Lung (tissue), 11 donors: ENCODE measurements at regions not wholly inside any gene's neighbourhood (a gene's known extent, or its start where the extent isn't known, plus 50 kb on each side); places are given as distances from the start of the nearest gene placed in this dataset.

Experiments
- ATAC-seq: fragments of 200-7000 bp; cut with Tn5 transposase; one replicate; pipeline ENCODE4 v1.9.1; 2020; ENCODE audit warnings: moderate number of reproducible peaks; ENCODE audit not compliant: insufficient read depth, low FRiP score
- DNase-seq, 3 donors: peaks; one replicate each; pipeline ENCODE4 v3.0.0-alpha.2; 2013 to 2017
- H3K27ac ChIP-seq, 2 donors: one replicate each; pipeline ENCODE4 v1.5.1; 2013; ENCODE audit warnings: mild to moderate bottlenecking in 2 of 2, moderate library complexity in 2 of 2, control low read depth in 1 of 2, inconsistent platforms in 1 of 2, low read depth in 1 of 2, low read length in 1 of 2
- H3K27me3 ChIP-seq, 3 donors: one replicate each; pipeline ENCODE4 v1.5.1; 2013; ENCODE audit warnings: low read length in 2 of 3; ENCODE audit not compliant: control insufficient read depth in 3 of 3, insufficient read depth in 3 of 3
- H3K36me3 ChIP-seq, 4 donors: one replicate each; pipeline ENCODE4 v1.5.1; 2013; ENCODE audit warnings: low read length in 4 of 4, mild to moderate bottlenecking in 1 of 4, moderate library complexity in 1 of 4; ENCODE audit not compliant: control insufficient read depth in 4 of 4, insufficient read depth in 4 of 4
- H3K4me1 ChIP-seq, 5 donors: one replicate each; pipeline ENCODE4 v1.5.1; 2013; ENCODE audit warnings: low read length in 5 of 5, mild to moderate bottlenecking in 2 of 5, moderate library complexity in 1 of 5; ENCODE audit not compliant: control insufficient read depth in 5 of 5, insufficient read depth in 5 of 5
- H3K4me3 ChIP-seq: one replicate; pipeline ENCODE4 v1.5.1; 2013; ENCODE audit warnings: mild to moderate bottlenecking, control low read depth, moderate library complexity
- H3K9ac ChIP-seq, 2 donors: one replicate each; pipeline ENCODE4 v1.5.1; 2013; ENCODE audit warnings: low read length in 2 of 2, control low read depth in 1 of 2; ENCODE audit not compliant: insufficient read depth in 1 of 2
- H3K9me3 ChIP-seq, 4 donors: one replicate each; pipeline ENCODE4 v1.5.1; 2013; ENCODE audit warnings: low read length in 3 of 4, mild to moderate bottlenecking in 1 of 4, moderate library complexity in 1 of 4; ENCODE audit not compliant: control insufficient read depth in 4 of 4, insufficient read depth in 3 of 4
- CTCF ChIP-seq: IDR thresholded peaks from 2 replicates; pipeline ENCODE4 v1.5.1; 2012; ENCODE audit warnings: mild to moderate bottlenecking; ENCODE audit errors: control extremely low read depth, extremely low read depth
- WGBS, 2 donors: extraction: QIAGEN DNeasy Blood & Tissue Kit; methylation state at CpG; one replicate each; pipeline ENCODE4 v1.1.7; 2013; 5-methylcytosine and 5-hydroxymethylcytosine counted together
- donor health status: control.
- donor health status: control.
- donor health status: Bipolar disorder and iron deficiency.
- donor health status: healthy.
- donor health status: DM: yes; HTN: yes; CAD: no.

GRCh38 chr1:185562461-185563359 is 171.5 kb upstream of the HMCN1 start:
- DNase-seq (no peak), ATAC-seq (no peak)
- Histone ChIP-seq H3K4me1 (peaks cover 0 to 5% (median 0%) of the 10 kb centered on the region in 5 donors), H3K4me3 (no peak overlapping the region), H3K27me3 (no peaks in the 10 kb centered on the region), H3K9me3 (peaks cover 0 to 2% (median 0%) of the 10 kb centered on the region in 4 donors), H3K9ac (no peak overlapping the region), H3K27ac (no peak overlapping the region), H3K36me3 (no peaks in the 10 kb centered on the region)
- no peak for TF ChIP-seq CTCF
- WGBS, 2 donors: 91 to 92% methylated on average over 6 of the region's 6 CpGs

GRCh38 chr1:185561629-185562028 is 172.6 kb upstream of the HMCN1 start:
- ATAC-seq: no peak
- Histone ChIP-seq H3K9me3 (peaks cover 0 to 2% (median 0%) of the 10 kb centered on the region in 4 donors), H3K36me3 (no peaks in the 10 kb centered on the region), H3K27ac (no peak overlapping the region), H3K4me1 (peaks cover 0 to 3% (median 0%) of the 10 kb centered on the region in 5 donors), H3K27me3 (no peaks in the 10 kb centered on the region), H3K4me3 (no peak overlapping the region), H3K9ac (no peak overlapping the region)
- WGBS, 2 donors: 40 to 61% methylated on average over 4 of the region's 4 CpGs
- no peak for TF ChIP-seq CTCF
- no peak for DNase-seq

GRCh38 chr1:185560760-185561159 is 173.4 kb upstream of the HMCN1 start:
- Histone ChIP-seq H3K27me3 (no peaks in the 10 kb centered on the region), H3K4me1 (peaks cover 0 to 3% (median 0%) of the 10 kb centered on the region in 5 donors), H3K4me3 (no peak overlapping the region), H3K9me3 (peaks cover 0 to 2% (median 0%) of the 10 kb centered on the region in 4 donors), H3K9ac (no peak overlapping the region), H3K27ac (peak overlapping the region in 1 of 2 donors; percentile 22), H3K36me3 (no peaks in the 10 kb centered on the region)
- no peak for DNase-seq
- no peak for TF ChIP-seq CTCF
- WGBS, 2 donors: 26 to 47% methylated on average over 4 of the region's 4 CpGs
- no peak for ATAC-seq
